ENCODE measurements at regions not wholly inside any gene's neighbourhood (a gene's known extent, or its start where the extent isn't known, plus 50 kb on each side); places are given as distances from the start of the nearest gene placed in this dataset.

GRCh38 chr7:63931985-63932577, 66.6 kb upstream of the ZNF722 start:
- no peak overlapping the region for H2AFZ ChIP-seq (ENCODE audit: low read length)
- no peak overlapping the region for H2BK5ac ChIP-seq (ENCODE audit: insufficient read length, low read length)
- H3K27ac Mint-ChIP-seq = no peak overlapping the region
- H3K27me3 ChIP-seq (ENCODE audit: insufficient read depth, low read length) = no peaks in the 10 kb centered on the region
- DNase-seq = no peak
- no peaks in the 10 kb centered on the region for H3K4me1 ChIP-seq (ENCODE audit: insufficient read depth, low read length)
- no peak overlapping the region for H4K8ac ChIP-seq (replicated peaks; ENCODE audit: insufficient read length, low read depth, low read length)
- H3K9ac ChIP-seq (ENCODE audit: extremely low read depth, insufficient read length, low read length) = no peak overlapping the region
- H4K5ac ChIP-seq (ENCODE audit: insufficient read length, low read depth, low read length) = no peak overlapping the region
- no CpG with 5 or more reads among the region's 22 CpGs for WGBS (ENCODE audit: extremely low coverage, insufficient read length, low lambda C conversion rate)
- no peak overlapping the region for H4K91ac ChIP-seq (ENCODE audit: insufficient read length, low read depth, low read length)
- no peak overlapping the region for H3K56ac ChIP-seq (ENCODE audit: insufficient read length, low read depth, low read length)
- no peaks in the 10 kb centered on the region for H3K79me2 ChIP-seq (ENCODE audit: insufficient read depth, low read length)
- H3K4me3 Mint-ChIP-seq = no peak overlapping the region
- peaks cover 0 to 18% (median 6%) of the 10 kb centered on the region in 3 experiments; a peak in 6 of 7 replicates for H3K36me3 Mint-ChIP-seq (ENCODE audit: insufficient read depth in 1 of 3, low read depth in 3 of 3)
- no peaks in the 10 kb centered on the region for H3K23me2 ChIP-seq (ENCODE audit: insufficient read length, low read depth, low read length, poor library complexity, severe bottlenecking)
- no peak for TF ChIP-seq CTCF (conservative IDR thresholded peaks at IDR 0.05)
- no peak overlapping the region for H2BK20ac ChIP-seq (ENCODE audit: low read depth, low read length, poor library complexity, severe bottlenecking)
- peaks cover 57% of the 10 kb centered on the region for H3K9me3 ChIP-seq (ENCODE audit: control insufficient read depth, low read depth, low read length)
- no peak overlapping the region for H3K4ac ChIP-seq (ENCODE audit: low read depth, low read length)
- H3T11ph ChIP-seq (ENCODE audit: low read length) = no peak overlapping the region
- no peak overlapping the region for H3K27ac ChIP-seq (ENCODE audit: insufficient read length, low read depth, low read length)
- no peaks in the 10 kb centered on the region for H3K79me1 ChIP-seq (ENCODE audit: insufficient read depth, low read depth, low read length, poor library complexity, severe bottlenecking)
- H3K4me2 ChIP-seq (ENCODE audit: insufficient read depth, insufficient read length, low read length) = no peak overlapping the region
- no peaks in the 10 kb centered on the region for H4K20me1 ChIP-seq (ENCODE audit: control insufficient read depth, insufficient read depth, insufficient read length)
- no peaks in the 10 kb centered on the region; the same call in 1 of the 2 replicates for H3K27me3 Mint-ChIP-seq (ENCODE audit: low read depth)
- H3K18ac ChIP-seq (ENCODE audit: insufficient read length, low read depth, low read length) = no peak overlapping the region
- no peaks in the 10 kb centered on the region for H3K4me1 Mint-ChIP-seq
- no peak overlapping the region for H3K23ac ChIP-seq (ENCODE audit: insufficient read length, low read depth, low read length)
- H3K14ac ChIP-seq (ENCODE audit: insufficient read depth, low read length) = no peak overlapping the region
- H2AK5ac ChIP-seq (ENCODE audit: insufficient read length, low read length) = no peak overlapping the region
- H2BK15ac ChIP-seq (ENCODE audit: low read depth, low read length) = no peak overlapping the region
- no peak overlapping the region for H2BK120ac ChIP-seq (ENCODE audit: low read depth, low read length, poor library complexity, severe bottlenecking)
- peaks cover 73 to 81% of the 10 kb centered on the region in 2 experiments for H3K9me3 Mint-ChIP-seq
- H2BK12ac ChIP-seq (ENCODE audit: insufficient read length, low read depth, low read length) = no peak overlapping the region
